ENCODE measurements at regions not wholly inside any gene's neighbourhood (a gene's known extent, or its start where the extent isn't known, plus 50 kb on each side); places are given as distances from the start of the nearest gene placed in this dataset.

GRCh38 chr5:100691085-100691484 lies 155.9 kb downstream of the FAM174A start:
- H2BK120ac ChIP-seq (ENCODE audit: low read depth, low read length, poor library complexity, severe bottlenecking): no peak overlapping the region
- H3K23me2 ChIP-seq (ENCODE audit: insufficient read length, low read depth, low read length, poor library complexity, severe bottlenecking): no peaks in the 10 kb centered on the region
- H3K4me2 ChIP-seq (ENCODE audit: insufficient read depth, insufficient read length, low read length): no peak overlapping the region
- no peak overlapping the region for H3K4me3 Mint-ChIP-seq
- H3K4ac ChIP-seq (ENCODE audit: low read depth, low read length): no peak overlapping the region
- H2BK20ac ChIP-seq (ENCODE audit: low read depth, low read length, poor library complexity, severe bottlenecking): no peak overlapping the region
- H3K79me2 ChIP-seq (ENCODE audit: insufficient read depth, low read length): no peaks in the 10 kb centered on the region
- no peak overlapping the region for H3K23ac ChIP-seq (ENCODE audit: insufficient read length, low read depth, low read length)
- H3K9me3 ChIP-seq (ENCODE audit: control insufficient read depth, low read depth, low read length): no peaks in the 10 kb centered on the region
- no peaks in the 10 kb centered on the region for H3K27me3 Mint-ChIP-seq (ENCODE audit: low read depth)
- no peak overlapping the region for H4K5ac ChIP-seq (ENCODE audit: insufficient read length, low read depth, low read length)
- no peaks in the 10 kb centered on the region for H3K36me3 Mint-ChIP-seq (ENCODE audit: insufficient read depth in 1 of 3, low read depth in 3 of 3)
- H3K27ac Mint-ChIP-seq: no peak overlapping the region
- no peak overlapping the region for H3K14ac ChIP-seq (ENCODE audit: insufficient read depth, low read length)
- H3K9ac ChIP-seq (ENCODE audit: extremely low read depth, insufficient read length, low read length): no peak overlapping the region
- no peaks in the 10 kb centered on the region for H3K79me1 ChIP-seq (ENCODE audit: insufficient read depth, low read depth, low read length, poor library complexity, severe bottlenecking)
- no peaks in the 10 kb centered on the region for H3K4me1 Mint-ChIP-seq
- H3K9me3 Mint-ChIP-seq: peaks cover 0 to 4% of the 10 kb centered on the region in 2 experiments; a peak in 1 of 5 replicates
- H2AFZ ChIP-seq (ENCODE audit: low read length): no peak overlapping the region
- H2BK15ac ChIP-seq (ENCODE audit: low read depth, low read length): no peak overlapping the region
- no peak overlapping the region for H3K27ac ChIP-seq (ENCODE audit: insufficient read length, low read depth, low read length)
- H4K91ac ChIP-seq (ENCODE audit: insufficient read length, low read depth, low read length): no peak overlapping the region
- no peak overlapping the region for H3T11ph ChIP-seq (ENCODE audit: low read length)
- H3K56ac ChIP-seq (ENCODE audit: insufficient read length, low read depth, low read length): no peak overlapping the region
- no peak overlapping the region for H2BK5ac ChIP-seq (ENCODE audit: insufficient read length, low read length)
- no peaks in the 10 kb centered on the region for H3K27me3 ChIP-seq (ENCODE audit: insufficient read depth, low read length)
- TF ChIP-seq, protein P1, sequence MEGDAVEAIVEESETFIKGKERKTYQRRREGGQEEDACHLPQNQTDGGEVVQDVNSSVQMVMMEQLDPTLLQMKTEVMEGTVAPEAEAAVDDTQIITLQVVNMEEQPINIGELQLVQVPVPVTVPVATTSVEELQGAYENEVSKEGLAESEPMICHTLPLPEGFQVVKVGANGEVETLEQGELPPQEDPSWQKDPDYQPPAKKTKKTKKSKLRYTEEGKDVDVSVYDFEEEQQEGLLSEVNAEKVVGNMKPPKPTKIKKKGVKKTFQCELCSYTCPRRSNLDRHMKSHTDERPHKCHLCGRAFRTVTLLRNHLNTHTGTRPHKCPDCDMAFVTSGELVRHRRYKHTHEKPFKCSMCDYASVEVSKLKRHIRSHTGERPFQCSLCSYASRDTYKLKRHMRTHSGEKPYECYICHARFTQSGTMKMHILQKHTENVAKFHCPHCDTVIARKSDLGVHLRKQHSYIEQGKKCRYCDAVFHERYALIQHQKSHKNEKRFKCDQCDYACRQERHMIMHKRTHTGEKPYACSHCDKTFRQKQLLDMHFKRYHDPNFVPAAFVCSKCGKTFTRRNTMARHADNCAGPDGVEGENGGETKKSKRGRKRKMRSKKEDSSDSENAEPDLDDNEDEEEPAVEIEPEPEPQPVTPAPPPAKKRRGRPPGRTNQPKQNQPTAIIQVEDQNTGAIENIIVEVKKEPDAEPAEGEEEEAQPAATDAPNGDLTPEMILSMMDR (conservative IDR thresholded peaks at IDR 0.05): no peak
- DNase-seq: no peak
- no peak overlapping the region for H2BK12ac ChIP-seq (ENCODE audit: insufficient read length, low read depth, low read length)
- no peak overlapping the region for H2AK5ac ChIP-seq (ENCODE audit: insufficient read length, low read length)
- no peak overlapping the region for H3K18ac ChIP-seq (ENCODE audit: insufficient read length, low read depth, low read length)
- H4K20me1 ChIP-seq (ENCODE audit: control insufficient read depth, insufficient read depth, insufficient read length): no peaks in the 10 kb centered on the region
- H4K8ac ChIP-seq (replicated peaks; ENCODE audit: insufficient read length, low read depth, low read length): no peak overlapping the region
- H3K4me1 ChIP-seq (ENCODE audit: insufficient read depth, low read length): no peaks in the 10 kb centered on the region

All from H9 (cell line).